ENCODE measurements at regions not wholly inside any gene's neighbourhood (a gene's known extent, or its start where the extent isn't known, plus 50 kb on each side); places are given as distances from the start of the nearest gene placed in this dataset.
"Not testable (repeated sequence)": the region's sequence is repeated elsewhere in the genome, so short reads cannot be mapped to it uniquely, and the experiment has no call there.

DNA sequence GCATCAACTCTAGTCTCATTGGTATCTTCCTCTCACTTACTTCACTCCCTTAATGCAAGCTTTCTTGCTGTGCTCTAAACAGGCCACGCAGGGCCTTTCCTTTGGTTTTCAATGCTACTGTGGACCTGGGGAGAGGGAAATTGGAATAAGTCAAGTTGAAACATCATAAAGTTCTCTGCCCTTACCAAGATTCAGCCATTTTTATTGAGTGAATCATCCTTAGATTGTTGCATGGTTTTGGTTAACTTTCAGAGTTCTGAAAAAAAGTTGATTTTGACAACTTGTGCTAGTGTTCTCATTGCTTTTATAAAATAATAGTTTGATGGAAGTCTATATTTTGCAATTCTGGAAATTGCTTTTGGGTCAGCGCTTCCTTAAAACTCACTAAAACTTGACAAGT is 852.8 kb upstream of the ACVR2A start:
- DNase-seq = peak; percentile 35

DNA sequence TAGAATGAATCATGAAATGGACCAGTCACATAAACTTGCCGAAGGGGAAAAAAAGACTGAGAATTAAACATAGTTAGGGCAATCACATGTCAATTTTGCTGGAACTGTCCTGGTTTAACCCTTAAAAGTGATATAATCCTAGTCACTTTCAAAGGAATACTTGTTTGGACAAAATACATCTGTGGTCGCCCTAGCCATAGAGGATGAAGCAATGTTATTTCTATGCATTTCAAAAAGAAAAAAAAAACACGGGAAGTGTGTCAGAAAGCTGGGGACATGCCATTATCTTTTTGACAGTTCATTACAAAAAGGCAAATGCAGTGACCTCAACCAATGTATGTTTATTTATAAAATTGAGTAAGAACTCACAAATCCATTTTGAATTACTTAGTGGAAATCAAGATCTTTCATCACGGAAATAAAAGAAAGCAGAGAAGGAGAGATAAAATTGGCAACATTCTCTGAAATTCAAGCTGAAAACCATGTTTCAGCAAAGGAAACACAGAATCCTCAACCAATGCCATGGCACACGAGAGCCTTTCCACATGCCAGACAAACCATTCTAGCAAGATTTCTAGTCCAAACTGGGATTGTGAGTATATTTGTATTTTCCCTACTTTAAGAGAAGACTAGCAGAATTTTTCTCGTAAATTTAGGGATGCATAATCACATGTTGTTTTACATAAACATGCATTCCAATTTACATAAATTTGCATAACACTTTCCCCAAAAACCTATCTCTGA is 854.3 kb upstream of the ACVR2A start:
- DNase-seq = no peak

DNA sequence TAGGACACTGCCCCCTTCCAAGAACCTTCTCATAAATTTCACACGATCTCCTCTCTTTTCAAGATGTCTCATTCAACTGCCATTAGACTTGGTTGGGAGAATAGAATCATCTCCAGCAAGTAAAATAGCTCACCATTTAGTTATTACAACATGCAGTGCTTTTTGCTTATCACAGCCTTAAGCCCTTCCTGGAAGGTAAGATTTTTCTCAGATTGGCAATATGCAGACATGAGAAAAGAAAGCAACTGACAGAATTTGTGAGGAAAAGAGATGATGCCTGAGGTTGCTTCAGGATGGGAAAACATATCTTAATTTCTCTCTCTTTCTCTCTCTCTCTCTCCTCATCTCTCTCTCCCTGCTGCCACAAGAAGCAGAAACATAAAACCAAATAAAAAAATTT is 855.1 kb upstream of the ACVR2A start:
- peak; percentile 57 for DNase-seq

DNA sequence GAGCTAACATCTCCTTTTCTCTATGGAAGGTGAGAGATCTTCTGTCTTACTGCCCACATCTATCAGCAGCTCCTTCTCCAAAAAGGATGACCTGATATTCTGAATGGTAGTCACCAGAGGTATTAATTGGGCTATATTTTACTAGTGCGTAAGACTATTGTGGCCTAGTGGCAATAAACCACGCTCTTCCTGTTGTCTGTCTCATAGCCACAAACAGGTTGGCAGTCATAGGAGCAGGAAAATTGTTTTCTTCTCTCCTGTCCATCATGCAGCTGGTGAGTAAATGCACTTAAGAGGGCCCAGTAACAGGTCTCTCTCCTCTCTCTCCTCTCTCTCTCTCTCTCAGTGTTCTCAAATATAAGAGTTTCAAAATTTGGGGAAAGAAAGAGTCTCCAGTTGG is 856.8 kb upstream of the ACVR2A start:
- no peak for DNase-seq

DNA sequence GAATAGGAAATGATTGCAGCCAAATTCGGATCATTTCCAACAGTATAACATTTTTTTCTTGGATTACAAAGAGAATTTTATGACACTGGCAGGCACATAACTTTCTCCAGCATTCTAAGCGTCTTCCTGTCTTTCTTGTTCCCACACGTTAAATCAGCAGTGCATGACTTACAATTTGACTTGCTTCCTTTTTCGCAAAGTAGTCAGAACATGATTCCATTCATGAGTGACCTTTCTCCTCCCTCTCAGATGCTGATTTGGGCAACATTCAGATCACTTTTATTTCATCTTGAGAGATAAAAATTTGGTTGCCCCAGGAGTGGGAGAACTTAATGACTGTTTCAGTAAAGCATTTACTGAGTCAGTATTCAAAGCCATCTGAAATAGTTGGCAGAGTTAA is 858.7 kb upstream of the ACVR2A start:
- DNase-seq = peak; percentile 58

DNA sequence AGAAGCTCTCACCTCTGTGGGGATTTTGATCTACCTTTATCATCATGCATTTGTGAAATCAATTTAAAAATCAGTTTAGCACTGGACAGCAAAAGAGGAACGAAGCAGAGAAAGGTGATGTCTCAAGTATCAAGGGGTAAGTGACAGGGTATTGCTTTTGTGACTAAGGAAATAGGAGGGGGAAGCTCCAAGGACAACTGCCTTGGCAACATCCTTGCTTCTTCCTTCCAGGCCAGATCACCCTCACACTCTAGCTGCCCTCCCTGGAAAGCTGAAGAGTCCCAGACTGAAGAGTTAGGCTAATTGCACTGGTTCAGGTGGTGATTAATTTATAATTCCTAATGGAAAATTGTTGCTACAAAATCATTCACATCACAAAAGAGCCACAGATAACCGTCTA is 859.1 kb upstream of the ACVR2A start:
- DNase-seq = no peak

DNA sequence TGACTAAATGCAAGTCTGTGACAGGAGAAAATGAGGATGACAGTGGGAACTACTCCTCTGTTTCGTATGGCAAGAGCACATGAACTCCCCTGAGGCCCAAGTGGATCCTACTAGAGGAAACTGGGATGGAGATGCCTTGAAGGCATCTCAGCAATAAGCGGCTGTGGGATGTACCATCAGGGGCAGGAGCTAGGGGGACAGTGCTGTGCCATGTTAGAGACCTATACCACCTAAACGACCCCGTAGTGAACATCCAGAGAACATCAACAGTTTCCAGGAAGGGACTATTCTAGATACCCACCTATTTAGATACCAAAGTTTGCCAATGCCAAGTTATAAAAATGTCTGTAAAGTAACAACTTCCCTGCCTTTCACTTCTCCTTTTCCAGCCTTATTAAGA is 860.8 kb upstream of the ACVR2A start:
- DNase-seq = no peak

DNA sequence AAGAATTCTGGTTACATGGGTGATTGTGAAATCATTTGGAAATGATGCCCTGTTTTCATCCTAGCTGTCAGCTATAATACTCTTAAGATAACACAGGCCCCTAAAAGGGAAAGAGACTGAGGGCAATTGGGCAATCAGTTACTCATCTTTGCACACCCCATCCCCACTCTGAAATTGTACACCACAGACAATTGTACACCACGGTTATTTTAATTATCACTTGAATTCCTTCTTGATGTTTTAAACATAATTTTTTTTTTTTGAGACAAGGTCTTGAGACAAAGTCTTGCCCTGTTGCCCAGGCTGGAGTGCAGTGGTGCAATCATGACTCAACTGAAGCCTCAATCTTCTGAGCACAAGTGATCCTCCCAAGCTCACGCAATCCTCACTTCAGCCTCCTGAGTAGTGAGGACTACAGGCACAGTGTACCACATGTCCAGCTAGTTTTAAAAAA is 862.4 kb upstream of the ACVR2A start:
- DNase-seq = peak; percentile 96

DNA sequence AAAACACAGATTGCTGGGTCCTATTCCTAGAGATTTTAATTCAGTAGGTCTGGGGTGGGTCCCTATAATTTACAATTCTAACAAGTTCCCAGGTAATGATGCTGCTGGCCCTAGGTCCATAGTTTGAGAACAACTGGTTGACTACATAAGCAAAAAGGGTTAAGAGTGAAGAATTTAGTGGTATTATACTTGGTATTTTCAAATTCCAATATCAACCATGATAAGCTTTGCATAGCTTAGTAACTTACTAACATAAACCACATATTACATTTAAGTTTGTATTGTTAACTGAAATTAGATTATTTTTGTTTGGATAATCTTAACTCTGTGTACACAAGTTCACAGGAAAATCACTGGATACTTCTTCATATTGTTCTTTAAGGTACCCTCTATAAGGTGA is 862.9 kb upstream of the ACVR2A start:
- DNase-seq = peak; percentile 69

DNA sequence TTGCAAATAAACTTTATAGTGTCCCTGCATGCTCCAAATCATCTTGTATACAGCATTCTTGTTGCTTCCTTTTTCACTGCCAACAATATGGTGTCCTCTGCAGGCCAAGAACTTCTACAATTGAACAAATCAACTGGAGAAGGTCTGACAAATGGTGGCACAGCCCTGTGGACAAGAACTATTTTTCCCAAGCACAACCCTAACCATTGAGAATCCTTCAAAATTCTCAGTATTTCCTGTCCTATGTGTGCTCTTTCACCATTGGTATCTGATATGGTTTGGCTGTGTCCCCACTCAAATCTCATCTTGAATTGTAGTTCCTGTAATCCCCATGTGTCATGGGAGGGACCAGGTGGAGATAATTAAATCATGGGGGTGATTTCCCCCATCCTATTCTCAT is 865.1 kb upstream of the ACVR2A start:
- no peak for DNase-seq

DNA sequence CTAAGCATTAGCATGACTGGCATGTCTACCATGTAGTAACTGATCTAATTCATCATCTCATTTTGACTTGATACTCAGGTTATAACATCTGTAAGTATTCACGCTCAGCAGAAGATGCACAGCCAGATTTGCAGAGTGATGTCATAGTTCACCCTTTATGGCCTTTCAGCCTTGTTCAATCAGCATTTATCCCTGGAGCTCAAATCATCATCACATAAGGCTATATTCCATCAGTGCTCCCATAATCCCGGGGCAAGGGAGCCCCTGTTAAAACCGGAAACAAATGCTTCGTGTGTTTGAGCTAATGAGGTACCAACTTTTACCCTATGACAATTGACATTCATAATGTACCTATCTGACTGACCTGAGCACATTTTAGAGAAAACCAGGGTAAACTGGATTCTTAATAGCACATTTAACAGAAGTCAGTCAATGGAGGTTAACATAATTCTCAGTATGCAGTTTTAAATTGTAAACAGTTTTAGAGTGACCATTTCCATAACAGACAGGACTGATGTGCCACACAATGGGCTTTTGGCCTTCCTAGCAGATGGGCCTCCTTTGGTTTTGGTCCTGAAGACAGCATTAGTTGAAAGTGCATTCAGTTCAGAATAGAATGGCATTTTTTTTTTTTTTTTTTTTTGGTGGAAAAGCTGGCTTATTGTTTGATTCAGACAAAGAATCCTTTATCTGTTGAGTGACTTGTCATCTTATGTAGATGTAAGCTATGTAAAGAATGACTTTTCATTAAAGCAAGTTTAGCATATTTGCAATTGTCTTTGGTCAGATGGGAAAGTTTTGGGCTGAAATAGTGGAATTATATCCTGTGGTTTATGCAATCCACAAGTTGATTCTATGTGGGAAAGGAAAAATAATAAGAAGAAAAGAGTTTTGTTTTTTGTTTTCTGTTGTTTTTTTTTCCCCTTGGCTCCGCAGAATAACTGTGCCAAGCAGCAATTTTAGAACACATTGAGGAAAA is 866.0 kb upstream of the ACVR2A start:
- DNase-seq = no peak

DNA sequence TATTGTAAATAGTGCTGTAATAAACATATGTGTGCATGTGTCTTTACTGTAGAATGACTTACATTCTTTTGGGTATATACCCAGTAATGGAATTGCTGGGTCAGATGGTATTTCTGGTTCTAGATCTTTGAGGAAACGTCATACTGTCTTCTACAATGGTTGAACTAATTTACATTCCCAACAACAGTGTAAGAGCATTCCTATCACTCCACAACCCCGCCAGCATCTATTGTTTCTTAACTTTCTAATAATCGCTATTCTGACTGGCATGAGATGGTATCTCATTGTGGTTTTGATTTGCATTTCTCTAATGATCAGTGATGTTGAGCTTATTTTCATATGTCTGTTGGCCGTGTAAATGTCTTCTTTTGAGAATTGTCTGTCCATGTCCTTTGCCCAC is 873.8 kb upstream of the ACVR2A start:
- DNase-seq = not testable (repeated sequence)

DNA sequence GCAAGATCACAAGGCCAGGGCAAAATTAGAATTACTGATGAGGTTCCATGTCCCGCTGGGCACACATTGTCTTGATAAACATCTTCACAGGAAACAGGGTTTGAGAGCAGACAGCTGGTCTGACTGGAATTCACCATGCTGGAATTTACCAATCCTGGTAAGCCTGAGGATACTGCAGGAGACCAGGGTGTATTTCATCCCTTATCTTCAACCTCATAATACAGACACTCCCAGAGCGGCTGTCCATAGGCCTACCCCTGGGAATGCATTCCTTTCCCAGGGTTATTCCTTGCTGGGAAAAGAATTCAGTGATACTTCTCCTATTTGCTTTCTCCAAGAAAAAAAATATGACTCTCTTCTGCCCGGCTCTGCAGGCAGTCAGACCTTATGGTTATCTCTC is 875.1 kb upstream of the ACVR2A start:
- not testable (repeated sequence) for DNase-seq

DNA sequence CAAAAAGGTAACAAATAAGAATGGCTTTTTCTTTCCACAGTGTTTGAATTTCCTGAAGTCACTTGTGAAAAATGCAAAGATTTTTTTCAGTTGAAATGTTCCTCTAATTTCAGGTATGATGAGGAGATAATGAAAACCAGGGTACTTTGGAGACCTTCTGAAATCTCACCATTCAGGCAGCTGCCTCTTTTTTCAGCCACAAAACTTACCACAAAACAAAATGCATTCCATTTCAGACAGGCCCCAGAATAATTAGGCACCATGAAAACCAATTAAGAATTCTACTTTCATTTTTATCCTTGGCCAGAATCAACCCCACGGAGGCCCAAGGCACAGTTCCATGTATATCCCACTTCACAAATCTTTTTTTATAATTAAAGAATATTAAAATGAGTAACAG is 880.3 kb upstream of the ACVR2A start:
- no peak for DNase-seq

DNA sequence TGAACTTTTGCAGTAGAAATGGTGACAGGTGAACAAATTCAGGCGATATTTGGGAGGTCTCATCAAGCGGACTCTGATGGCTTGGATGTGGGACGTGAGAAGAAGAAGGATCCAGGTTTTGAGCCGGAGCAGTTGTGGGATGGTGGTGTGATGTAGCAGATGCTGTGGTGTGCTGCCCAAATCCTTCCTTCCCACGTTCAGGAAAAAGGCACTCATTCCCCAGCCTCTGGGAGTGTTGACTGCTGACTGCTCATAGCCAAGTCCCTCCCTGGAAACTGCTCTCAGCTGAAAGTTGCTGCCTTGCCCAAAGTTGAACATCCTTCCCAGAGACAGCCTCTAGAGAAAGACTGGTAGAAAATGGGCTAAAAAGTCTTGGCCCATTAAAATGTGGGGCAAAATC is 890.3 kb upstream of the ACVR2A start:
- no peak for DNase-seq

DNA sequence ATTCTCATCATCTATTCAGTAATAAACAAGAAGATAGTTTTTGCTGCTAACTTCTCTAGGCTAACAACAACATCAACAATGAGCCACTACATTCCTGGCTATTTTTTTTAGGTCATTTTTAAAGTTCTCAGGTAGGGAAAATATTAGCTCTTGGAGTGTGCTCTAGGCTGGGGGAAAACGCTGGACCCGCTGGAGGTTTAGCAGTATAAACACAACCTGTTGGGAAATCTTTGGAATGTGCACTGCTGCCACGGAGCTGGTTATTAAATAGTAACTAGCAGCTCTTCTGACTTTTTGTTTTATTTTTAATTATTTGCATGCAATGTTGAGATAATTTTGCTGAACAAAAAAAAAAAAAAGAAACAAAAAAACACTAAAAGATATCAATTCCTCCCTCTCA is 892.1 kb upstream of the ACVR2A start:
- no peak for DNase-seq

DNA sequence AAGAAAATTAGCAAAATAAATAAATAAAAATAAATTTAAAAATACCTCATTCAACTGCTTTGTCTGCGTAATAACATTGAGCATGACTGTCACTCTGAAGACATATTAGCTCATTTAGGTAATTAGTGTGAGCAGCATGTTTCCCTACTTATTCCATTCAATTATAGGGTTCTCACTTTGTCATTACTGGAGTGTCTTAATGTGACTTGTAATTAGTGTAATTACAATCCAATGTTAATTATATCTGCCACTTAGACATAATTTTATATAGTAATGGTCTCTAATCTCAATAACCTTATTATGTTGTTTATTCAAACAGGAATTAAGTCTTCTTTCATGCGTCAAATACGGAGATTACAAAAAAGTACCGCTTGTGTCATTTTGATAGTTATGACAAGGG is 893.9 kb upstream of the ACVR2A start:
- no peak for DNase-seq

DNA sequence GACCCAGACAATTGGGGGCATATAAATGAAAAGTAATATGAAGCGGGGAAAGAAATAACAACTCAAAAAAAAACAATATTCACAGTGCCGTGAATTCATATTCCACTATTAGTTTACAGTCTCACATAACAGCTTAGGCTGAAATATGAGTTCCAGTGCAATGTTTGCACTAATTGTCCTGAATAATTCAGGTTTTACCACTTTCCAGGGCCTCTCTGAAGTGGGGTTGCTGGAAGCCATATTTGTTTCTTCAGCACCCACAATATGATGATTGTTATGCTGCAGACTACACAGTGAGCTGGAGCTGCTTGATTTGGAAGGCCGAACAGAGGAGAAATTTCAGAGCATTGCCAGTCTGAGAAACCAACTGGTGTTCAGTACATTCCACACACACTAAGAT is 894.5 kb upstream of the ACVR2A start:
- DNase-seq = no peak

DNA sequence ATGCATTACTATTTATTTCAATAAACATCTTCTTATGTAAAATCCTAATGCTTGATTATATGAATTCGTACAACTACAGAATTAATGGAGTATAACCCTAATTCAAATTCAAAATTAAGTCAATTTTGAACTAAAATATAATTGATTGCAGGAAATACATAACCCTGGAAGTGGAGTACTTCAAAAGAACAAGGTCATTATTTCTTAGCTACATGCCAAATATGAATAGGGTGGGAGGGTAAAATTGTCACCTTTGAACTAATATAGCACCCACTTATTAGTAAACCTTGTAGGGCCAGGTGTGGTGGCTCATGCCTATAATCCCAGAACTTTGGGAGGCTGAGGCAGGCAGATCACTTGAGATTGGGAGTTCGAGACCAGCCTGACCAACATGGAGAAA is 895.4 kb upstream of the ACVR2A start:
- no peak for DNase-seq

DNA sequence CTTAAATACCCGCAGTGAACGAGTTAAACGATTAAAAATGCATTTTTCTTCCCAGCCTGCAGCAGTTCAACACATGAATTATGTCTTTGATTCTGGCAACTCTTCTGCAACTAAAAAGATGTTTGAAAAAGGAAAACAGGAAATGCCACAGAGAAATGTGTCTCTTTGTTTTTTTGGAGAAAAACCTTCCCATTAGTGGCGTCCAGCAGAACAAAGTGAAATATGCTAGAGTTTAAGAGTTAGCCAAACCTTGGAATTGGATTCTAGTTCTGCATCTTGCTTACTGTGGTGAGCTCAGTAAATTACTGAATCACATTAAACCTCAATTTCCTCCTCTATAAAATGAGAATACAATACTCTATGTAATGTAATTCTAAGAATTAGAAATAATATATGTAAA is 900.2 kb upstream of the ACVR2A start:
- no peak for DNase-seq

DNA sequence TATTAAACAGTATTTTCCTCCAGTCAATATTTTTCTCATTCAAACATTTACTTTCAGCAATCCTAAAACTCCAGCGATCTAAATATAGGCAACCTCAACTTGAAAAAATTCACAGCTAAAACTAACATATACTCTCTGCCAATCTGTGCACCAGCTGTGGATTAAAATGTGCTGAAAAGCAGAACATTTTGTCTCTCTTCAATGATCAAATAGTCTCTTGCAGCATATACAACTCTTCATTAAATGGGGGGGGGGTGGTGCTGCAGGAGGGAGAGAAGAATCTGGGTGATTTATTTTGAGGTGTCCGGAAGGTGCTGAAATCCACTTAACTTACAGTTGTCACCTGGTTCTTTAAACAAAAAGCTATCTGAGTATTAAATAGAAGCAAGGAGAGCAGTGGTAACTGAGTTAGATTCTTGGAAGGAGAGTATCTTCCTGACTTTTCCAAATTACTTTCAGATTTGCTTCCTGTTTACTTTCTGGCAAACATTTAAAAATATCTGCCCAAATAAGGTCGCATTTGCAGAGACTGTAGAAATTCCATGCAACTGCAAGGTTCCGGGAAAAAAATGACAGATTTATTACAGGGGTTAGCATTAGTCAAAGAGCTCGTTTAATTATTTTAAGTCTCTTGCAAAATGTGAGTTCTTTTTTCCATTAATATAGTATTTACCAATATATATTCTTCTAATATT is 904.7 kb upstream of the ACVR2A start:
- no peak for DNase-seq

DNA sequence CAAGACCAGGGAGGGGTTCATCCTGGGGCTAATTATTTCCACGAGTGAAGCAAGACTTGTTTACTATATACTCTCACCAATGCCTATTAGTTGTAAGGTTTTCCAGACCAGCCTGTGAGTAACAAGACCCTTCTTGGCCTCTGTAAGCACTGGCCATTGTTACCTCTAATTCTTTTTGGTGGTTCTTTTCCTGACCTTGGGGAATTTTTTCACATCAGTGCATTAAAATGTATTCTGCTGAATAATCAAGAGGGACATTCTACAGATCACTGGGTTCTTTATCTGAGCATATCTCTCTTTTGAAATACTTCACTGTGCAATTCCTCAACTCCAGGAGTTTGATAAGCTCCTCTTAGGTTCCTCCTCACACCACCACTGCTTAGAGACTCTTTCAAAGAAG is 909.9 kb upstream of the ACVR2A start:
- peak; percentile 52 for DNase-seq

DNA sequence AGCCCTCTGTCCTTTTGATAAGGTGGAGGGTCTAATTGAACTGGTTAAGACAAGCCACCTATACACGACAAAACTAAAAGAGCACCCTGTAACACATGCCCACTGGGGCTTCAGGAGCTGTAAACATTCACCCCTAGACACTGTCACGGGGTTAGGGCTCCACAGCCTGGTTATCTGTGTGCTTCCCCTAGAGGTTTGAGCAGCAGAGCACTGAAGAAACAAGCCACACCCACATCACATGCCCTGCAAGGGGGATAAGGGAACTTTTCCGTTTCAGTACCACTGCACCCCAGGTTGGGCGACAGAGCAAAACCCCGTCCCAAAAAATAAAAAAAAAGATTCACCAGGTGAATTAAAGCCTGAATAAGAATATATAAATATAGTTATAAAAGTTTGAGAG is 913.7 kb upstream of the ACVR2A start:
- no peak for DNase-seq
